Fibroblast of the aortic adventitia (primary cell): ENCODE measurements at regions not wholly inside any gene's neighbourhood (a gene's known extent, or its start where the extent isn't known, plus 50 kb on each side); places are given as distances from the start of the nearest gene placed in this dataset.

Experiments used
- DNase-seq: peaks from one replicate; pipeline ENCODE4 v3.0.0-alpha.2; 2010; ENCODE audit warnings: low read depth
- H3K4me3 ChIP-seq: 2 replicates; pipeline ENCODE4 v1.5.1; 2011; ENCODE audit warnings: low read depth, mild to moderate bottlenecking, control low read depth, low read length, moderate library complexity
- TF ChIP-seq, protein P1 (sequence below): IDR thresholded peaks from 2 replicates; pipeline ENCODE4 v1.5.1; 2011; ENCODE audit warnings: mild to moderate bottlenecking, low read length, control low read depth, inconsistent platforms; ENCODE audit not compliant: insufficient read depth

DNA sequence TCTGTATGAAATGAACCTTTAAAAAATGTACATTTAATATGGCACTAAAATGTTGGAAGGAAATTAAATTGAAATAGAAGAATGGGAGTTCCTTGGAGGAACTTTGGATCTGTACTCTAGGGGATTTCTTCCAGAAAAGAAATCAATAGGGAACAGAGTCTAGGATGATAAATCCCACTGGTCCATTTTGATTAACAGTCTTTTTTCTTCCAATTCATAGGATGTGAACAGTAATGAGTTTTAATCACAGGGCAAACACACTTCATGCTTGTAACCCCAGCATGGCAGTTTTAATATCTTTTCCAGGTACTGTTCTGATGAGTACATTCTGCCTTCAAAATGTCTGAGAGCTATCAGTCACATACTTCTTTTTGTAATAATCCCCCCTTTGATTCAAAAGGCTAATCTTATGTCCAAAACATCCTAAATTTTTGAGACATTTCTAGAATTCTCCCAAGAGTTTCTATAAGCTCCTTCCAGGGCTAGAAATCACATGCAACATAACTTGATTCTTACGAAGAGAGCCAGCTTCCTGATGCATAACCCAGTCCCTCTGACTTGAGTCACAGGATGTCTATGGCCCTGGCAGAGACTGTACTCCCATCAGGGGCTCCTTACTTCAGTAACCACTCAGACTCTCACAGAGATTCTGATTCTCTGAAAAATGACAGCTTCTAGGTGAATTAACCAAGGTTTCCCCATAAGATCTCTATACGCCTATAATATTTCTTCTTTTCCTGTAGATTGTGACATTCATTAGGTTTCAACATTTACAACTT lies 112.9 kb downstream of the SLC36A4 start:
- TF ChIP-seq, protein P1, sequence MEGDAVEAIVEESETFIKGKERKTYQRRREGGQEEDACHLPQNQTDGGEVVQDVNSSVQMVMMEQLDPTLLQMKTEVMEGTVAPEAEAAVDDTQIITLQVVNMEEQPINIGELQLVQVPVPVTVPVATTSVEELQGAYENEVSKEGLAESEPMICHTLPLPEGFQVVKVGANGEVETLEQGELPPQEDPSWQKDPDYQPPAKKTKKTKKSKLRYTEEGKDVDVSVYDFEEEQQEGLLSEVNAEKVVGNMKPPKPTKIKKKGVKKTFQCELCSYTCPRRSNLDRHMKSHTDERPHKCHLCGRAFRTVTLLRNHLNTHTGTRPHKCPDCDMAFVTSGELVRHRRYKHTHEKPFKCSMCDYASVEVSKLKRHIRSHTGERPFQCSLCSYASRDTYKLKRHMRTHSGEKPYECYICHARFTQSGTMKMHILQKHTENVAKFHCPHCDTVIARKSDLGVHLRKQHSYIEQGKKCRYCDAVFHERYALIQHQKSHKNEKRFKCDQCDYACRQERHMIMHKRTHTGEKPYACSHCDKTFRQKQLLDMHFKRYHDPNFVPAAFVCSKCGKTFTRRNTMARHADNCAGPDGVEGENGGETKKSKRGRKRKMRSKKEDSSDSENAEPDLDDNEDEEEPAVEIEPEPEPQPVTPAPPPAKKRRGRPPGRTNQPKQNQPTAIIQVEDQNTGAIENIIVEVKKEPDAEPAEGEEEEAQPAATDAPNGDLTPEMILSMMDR: no peak
- no peak overlapping the region for H3K4me3 ChIP-seq
- DNase-seq: no peak

DNA sequence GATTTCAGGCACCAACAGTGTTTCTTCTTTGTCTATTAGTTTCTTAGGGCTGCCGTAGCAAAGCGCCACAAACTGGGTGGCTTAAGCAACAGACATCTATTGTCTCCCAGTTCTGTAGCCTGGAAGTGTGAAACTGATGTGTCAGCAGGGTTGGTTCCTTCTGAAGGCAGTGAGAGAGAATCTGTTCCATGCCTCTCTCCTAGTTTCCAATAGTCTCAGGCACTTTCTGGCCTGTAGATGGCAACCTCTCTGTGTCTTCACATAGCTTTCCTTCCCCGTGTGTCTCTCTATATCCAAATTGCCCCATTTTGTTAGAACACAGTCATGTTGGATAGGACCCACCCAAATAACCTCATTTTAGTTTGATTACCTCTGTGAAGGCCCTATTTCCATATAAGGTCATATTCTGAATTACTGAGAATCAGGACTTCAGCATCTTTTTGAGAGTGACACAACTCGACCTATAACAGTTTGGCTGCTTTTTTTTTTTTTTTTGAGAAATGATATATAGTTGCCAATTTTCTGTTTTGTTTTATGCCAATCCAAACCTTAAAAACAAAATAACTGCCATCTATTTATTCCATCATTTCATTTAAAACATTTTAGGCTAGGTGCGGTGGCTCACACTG lies 108.2 kb downstream of the SLC36A4 start:
- DNase-seq: peak; percentile 54

More for the DNA sequence above, 108.2 kb downstream of the SLC36A4 start:
- TF ChIP-seq, protein P1: peak; percentile 68
- H3K4me3 ChIP-seq: no peak overlapping the region
